Endodermal cell (in vitro differentiated cells): ENCODE measurements at regions not wholly inside any gene's neighbourhood (a gene's known extent, or its start where the extent isn't known, plus 50 kb on each side); places are given as distances from the start of the nearest gene placed in this dataset.
A peak's percentile ranks its signal among the peaks of the same experiment; 100 is the strongest.

Experiments
- DNase-seq: peaks from one replicate; pipeline ENCODE4 v3.0.0-alpha.2; 2017
- H3K27ac ChIP-seq: 2 replicates; pipeline ENCODE4 v1.5.1; 2013; ENCODE audit warnings: mild to moderate bottlenecking, low read depth, low read length, moderate library complexity
- H3K27me3 ChIP-seq: 2 replicates; pipeline ENCODE4 v1.6.1; 2013; ENCODE audit warnings: mild to moderate bottlenecking, low read length, moderate library complexity; ENCODE audit not compliant: insufficient read depth, control insufficient read depth, poor library complexity, severe bottlenecking
- H3K36me3 ChIP-seq: 2 replicates; pipeline ENCODE4 v1.7.0; 2013; ENCODE audit warnings: mild to moderate bottlenecking, low read length, moderate library complexity; ENCODE audit not compliant: control insufficient read depth, insufficient read depth
- H3K4me1 ChIP-seq: one replicate; pipeline ENCODE4 v1.7.0; 2013; ENCODE audit warnings: low read length; ENCODE audit not compliant: control insufficient read depth, insufficient read depth
- H3K4me3 ChIP-seq: 2 replicates; pipeline ENCODE4 v1.5.1; 2013; ENCODE audit warnings: mild to moderate bottlenecking, low read length, moderate library complexity
- H3K9ac ChIP-seq: 2 replicates; pipeline ENCODE4 v1.6.1; 2013; ENCODE audit warnings: mild to moderate bottlenecking, low read length, moderate library complexity; ENCODE audit not compliant: poor library complexity, severe bottlenecking; ENCODE audit errors: extremely low read depth
- H3K9me3 ChIP-seq: 2 replicates; pipeline ENCODE4 v1.6.1; 2013; ENCODE audit warnings: mild to moderate bottlenecking, low read length, moderate library complexity; ENCODE audit not compliant: control insufficient read depth
- H3K27ac Mint-ChIP-seq: 2 replicates; pipeline ENCODE4 v1.8.0; 2020; ENCODE audit warnings: mixed read lengths
- H3K27me3 Mint-ChIP-seq: 2 replicates; pipeline ENCODE4 v1.8.0; 2021; ENCODE audit warnings: mild to moderate bottlenecking, mixed read lengths; ENCODE audit not compliant: insufficient read depth
- H3K36me3 Mint-ChIP-seq: 2 replicates; pipeline ENCODE4 v1.8.0; 2020; ENCODE audit warnings: low read depth, mixed read lengths
- H3K4me1 Mint-ChIP-seq: 2 replicates; pipeline ENCODE4 v1.8.0; 2020; ENCODE audit warnings: mixed read lengths
- H3K4me3 Mint-ChIP-seq: 2 replicates; pipeline ENCODE4 v1.8.0; 2020; ENCODE audit warnings: mild to moderate bottlenecking, moderate library complexity, mixed read lengths
- H3K9me3 Mint-ChIP-seq: 2 replicates; pipeline ENCODE4 v1.8.0; 2020; ENCODE audit warnings: mild to moderate bottlenecking, mixed read lengths
- CTCF ChIP-seq: fragments of 200-600 bp; sonication (generic); conservative IDR thresholded peaks from 2 replicates; pipeline ENCODE4 v1.5.0; 2021; ENCODE audit warnings: antibody characterized with exemption, mild to moderate bottlenecking
- WGBS, 2 experiments: methylation state at CpG; one replicate each; pipeline versions ENCODE4 v1.1.5 to v1.1.7; 2013; ENCODE audit warnings: missing lambda C conversion rate in 2 of 2, mixed read lengths in 1 of 2; ENCODE audit not compliant: insufficient coverage in 1 of 2, insufficient read length in 1 of 2; 5-methylcytosine and 5-hydroxymethylcytosine counted together

DNA sequence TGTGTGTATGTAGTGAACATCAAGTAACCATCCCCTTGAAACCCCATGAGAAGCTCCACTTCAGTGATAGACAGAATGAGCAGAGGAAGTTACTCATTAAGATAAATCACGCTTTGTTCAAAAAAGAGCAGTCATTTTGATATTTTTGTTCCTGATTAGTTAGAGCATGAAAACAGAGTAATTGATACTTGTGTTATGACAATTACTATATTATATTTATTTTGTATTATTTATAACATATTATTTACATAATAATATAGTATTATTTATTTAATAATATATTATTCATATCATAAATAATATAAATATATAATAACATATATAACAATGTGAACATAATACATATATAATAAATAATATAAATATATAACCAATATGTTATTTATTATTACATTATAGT, 580.9 kb downstream of the SOX5 start:
- H3K36me3 Mint-ChIP-seq: peaks cover 7% of the 10 kb centered on the region
- H3K36me3 ChIP-seq: no peaks in the 10 kb centered on the region
- H3K4me1 Mint-ChIP-seq: peaks cover 2% of the 10 kb centered on the region
- H3K9me3 ChIP-seq: peaks cover 9% of the 10 kb centered on the region
- no peaks in the 10 kb centered on the region for H3K27me3 ChIP-seq
- no peak overlapping the region for H3K9ac ChIP-seq
- H3K27ac Mint-ChIP-seq: no peak overlapping the region
- H3K4me3 ChIP-seq: no peak overlapping the region
- 100% methylated on average over 1 of the region's 1 CpG; no CpG with 5 or more reads in 1 of the 2 experiments for WGBS, 2 experiments
- TF ChIP-seq CTCF: no peak
- peaks cover 6% of the 10 kb centered on the region for H3K9me3 Mint-ChIP-seq
- H3K27me3 Mint-ChIP-seq: no peaks in the 10 kb centered on the region
- H3K27ac ChIP-seq: no peak overlapping the region
- no peak for DNase-seq
- H3K4me1 ChIP-seq: no peaks in the 10 kb centered on the region
- H3K4me3 Mint-ChIP-seq: no peak overlapping the region

DNA sequence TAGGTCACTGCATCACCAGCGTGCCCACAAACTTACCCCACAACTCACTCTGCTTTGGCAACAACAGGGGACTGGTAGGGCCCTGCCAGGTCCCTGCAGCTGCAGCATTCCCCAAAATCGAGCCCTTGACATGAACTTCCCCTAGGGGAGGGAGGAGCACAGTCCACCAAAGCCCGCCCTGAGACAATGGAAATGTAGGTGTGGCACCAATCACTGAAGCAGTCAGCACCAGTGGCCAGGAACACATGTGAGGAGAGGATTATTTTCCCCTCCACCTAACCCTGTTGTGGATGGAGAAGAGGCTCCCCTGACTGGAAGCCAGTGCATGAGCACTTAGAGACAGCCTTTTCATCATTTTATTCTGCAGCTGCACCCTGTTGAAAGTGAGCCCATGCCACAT, 573.8 kb downstream of the SOX5 start:
- peak; percentile 49 for DNase-seq
- no peaks in the 10 kb centered on the region for H3K36me3 ChIP-seq
- no peaks in the 10 kb centered on the region for H3K4me1 ChIP-seq
- peaks cover 50% of the 10 kb centered on the region for H3K9me3 ChIP-seq
- H3K4me3 Mint-ChIP-seq: no peak overlapping the region
- H3K4me1 Mint-ChIP-seq: peaks cover 3% of the 10 kb centered on the region
- H3K27ac ChIP-seq: no peak overlapping the region
- H3K9ac ChIP-seq: no peak overlapping the region
- TF ChIP-seq CTCF: no peak
- no peaks in the 10 kb centered on the region for H3K27me3 ChIP-seq
- H3K27ac Mint-ChIP-seq: no peak overlapping the region
- H3K9me3 Mint-ChIP-seq: peaks cover 50% of the 10 kb centered on the region
- 77 to 81% methylated on average over 2 to 3 of the region's 3 CpGs for WGBS, 2 experiments
- H3K36me3 Mint-ChIP-seq: peaks cover 7% of the 10 kb centered on the region
- no peaks in the 10 kb centered on the region for H3K27me3 Mint-ChIP-seq
- H3K4me3 ChIP-seq: no peak overlapping the region

- no peak overlapping the region for H3K9ac ChIP-seq
- H3K4me1 ChIP-seq: no peaks in the 10 kb centered on the region
- no peak overlapping the region for H3K4me3 ChIP-seq
- no peaks in the 10 kb centered on the region for H3K27me3 ChIP-seq
- peaks cover 55% of the 10 kb centered on the region for H3K9me3 Mint-ChIP-seq
- H3K27ac Mint-ChIP-seq: no peak overlapping the region
- H3K9me3 ChIP-seq: peaks cover 50% of the 10 kb centered on the region
- no peak overlapping the region for H3K4me3 Mint-ChIP-seq
- H3K27me3 Mint-ChIP-seq: no peaks in the 10 kb centered on the region
- peaks cover 7% of the 10 kb centered on the region for H3K36me3 Mint-ChIP-seq
- H3K36me3 ChIP-seq: no peaks in the 10 kb centered on the region
- H3K4me1 Mint-ChIP-seq: peaks cover 3% of the 10 kb centered on the region
- H3K27ac ChIP-seq: no peak overlapping the region
- peak; percentile 75 for TF ChIP-seq CTCF
- peak; percentile 60 for DNase-seq
- WGBS, 2 experiments: 72% methylated on average over 3 of the region's 3 CpGs; no CpG with 5 or more reads in 1 of the 2 experiments
These were observed 573.2 kb downstream of the SOX5 start for GRCh38 chr12:23376238-23376637.
